ENCODE measurements at regions not wholly inside any gene's neighbourhood (a gene's known extent, or its start where the extent isn't known, plus 50 kb on each side); places are given as distances from the start of the nearest gene placed in this dataset.

GRCh38 chr13:56563663-56564062 lies 577.1 kb upstream of the PRR20A start:
- TF ChIP-seq, protein P1, sequence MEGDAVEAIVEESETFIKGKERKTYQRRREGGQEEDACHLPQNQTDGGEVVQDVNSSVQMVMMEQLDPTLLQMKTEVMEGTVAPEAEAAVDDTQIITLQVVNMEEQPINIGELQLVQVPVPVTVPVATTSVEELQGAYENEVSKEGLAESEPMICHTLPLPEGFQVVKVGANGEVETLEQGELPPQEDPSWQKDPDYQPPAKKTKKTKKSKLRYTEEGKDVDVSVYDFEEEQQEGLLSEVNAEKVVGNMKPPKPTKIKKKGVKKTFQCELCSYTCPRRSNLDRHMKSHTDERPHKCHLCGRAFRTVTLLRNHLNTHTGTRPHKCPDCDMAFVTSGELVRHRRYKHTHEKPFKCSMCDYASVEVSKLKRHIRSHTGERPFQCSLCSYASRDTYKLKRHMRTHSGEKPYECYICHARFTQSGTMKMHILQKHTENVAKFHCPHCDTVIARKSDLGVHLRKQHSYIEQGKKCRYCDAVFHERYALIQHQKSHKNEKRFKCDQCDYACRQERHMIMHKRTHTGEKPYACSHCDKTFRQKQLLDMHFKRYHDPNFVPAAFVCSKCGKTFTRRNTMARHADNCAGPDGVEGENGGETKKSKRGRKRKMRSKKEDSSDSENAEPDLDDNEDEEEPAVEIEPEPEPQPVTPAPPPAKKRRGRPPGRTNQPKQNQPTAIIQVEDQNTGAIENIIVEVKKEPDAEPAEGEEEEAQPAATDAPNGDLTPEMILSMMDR (IDR thresholded peaks at IDR 0.05) = no peak
- TF ChIP-seq EP300 (IDR thresholded peaks at IDR 0.05) (no peak), POLR2A (IDR thresholded peaks at IDR 0.05) (no peak)

All from suprapubic skin (tissue), 3 donors.